ENCODE measurements at regions not wholly inside any gene's neighbourhood (a gene's known extent, or its start where the extent isn't known, plus 50 kb on each side); places are given as distances from the start of the nearest gene placed in this dataset.

DNA sequence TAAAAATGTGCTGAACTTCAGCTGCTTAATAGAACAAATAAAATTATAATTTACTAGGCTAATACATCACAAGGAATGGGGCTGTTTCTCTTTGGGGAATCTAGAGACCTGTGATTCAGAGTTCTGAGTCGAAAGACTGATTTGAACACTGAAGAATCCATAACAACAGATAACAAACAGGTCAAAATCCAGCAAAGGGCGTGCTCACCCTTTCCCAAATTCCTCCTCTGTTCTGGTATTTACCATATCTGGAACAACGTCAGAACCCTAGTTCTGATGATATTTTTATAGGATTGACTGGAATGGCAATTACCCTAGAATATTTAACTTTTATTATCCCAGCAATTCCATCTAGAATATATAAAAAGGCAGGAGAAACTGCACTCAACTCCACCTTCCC lies 66.0 kb upstream of the ITGA6 start:
- TF ChIP-seq E2F6 (IDR thresholded peaks at IDR 0.05; ENCODE audit: borderline replicate concordance, low read depth) = no peak
- no peak for TF ChIP-seq CTCF (IDR thresholded peaks at IDR 0.05)
- no peak for TF ChIP-seq MAZ (IDR thresholded peaks at IDR 0.05; ENCODE audit: borderline replicate concordance, low read depth, low read length)
- no peak for TF ChIP-seq RARB (CRISPR knock-in tag; IDR thresholded peaks at IDR 0.05)
- TF ChIP-seq POLR2AphosphoS2 (conservative IDR thresholded peaks at IDR 0.05; ENCODE audit: low read length) = no peak
- TF ChIP-seq POLR2A (IDR thresholded peaks at IDR 0.05; ENCODE audit: low read length) = no peak
- no peak for TF ChIP-seq CEBPB (IDR thresholded peaks at IDR 0.05)
- TF ChIP-seq ZFP36 (IDR thresholded peaks at IDR 0.05; ENCODE audit: borderline replicate concordance, partially characterized antibody) = no peak
- no peak for TF ChIP-seq RFX5 (IDR thresholded peaks at IDR 0.05)
- TF ChIP-seq RAD21 (conservative IDR thresholded peaks at IDR 0.05 in 1 of 2, IDR thresholded peaks at IDR 0.05 in 1 of 2) = no peak
- TF ChIP-seq, protein P1, sequence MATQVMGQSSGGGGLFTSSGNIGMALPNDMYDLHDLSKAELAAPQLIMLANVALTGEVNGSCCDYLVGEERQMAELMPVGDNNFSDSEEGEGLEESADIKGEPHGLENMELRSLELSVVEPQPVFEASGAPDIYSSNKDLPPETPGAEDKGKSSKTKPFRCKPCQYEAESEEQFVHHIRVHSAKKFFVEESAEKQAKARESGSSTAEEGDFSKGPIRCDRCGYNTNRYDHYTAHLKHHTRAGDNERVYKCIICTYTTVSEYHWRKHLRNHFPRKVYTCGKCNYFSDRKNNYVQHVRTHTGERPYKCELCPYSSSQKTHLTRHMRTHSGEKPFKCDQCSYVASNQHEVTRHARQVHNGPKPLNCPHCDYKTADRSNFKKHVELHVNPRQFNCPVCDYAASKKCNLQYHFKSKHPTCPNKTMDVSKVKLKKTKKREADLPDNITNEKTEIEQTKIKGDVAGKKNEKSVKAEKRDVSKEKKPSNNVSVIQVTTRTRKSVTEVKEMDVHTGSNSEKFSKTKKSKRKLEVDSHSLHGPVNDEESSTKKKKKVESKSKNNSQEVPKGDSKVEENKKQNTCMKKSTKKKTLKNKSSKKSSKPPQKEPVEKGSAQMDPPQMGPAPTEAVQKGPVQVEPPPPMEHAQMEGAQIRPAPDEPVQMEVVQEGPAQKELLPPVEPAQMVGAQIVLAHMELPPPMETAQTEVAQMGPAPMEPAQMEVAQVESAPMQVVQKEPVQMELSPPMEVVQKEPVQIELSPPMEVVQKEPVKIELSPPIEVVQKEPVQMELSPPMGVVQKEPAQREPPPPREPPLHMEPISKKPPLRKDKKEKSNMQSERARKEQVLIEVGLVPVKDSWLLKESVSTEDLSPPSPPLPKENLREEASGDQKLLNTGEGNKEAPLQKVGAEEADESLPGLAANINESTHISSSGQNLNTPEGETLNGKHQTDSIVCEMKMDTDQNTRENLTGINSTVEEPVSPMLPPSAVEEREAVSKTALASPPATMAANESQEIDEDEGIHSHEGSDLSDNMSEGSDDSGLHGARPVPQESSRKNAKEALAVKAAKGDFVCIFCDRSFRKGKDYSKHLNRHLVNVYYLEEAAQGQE (IDR thresholded peaks at IDR 0.05) = no peak
- TF ChIP-seq BCL3 (IDR thresholded peaks at IDR 0.05) = no peak

All from A549 (cell line).